NCI-H2196 treated with DMSO at 0.1 percent for 48 hours (cell line): ENCODE measurements at regions not wholly inside any gene's neighbourhood (a gene's known extent, or its start where the extent isn't known, plus 50 kb on each side); places are given as distances from the start of the nearest gene placed in this dataset.

Experiments
- DNase-seq: peaks from one replicate; lab custom pipeline; 2025; ENCODE audit not compliant: unreplicated experiment; lab: John Stamatoyannopoulos, UW

DNA sequence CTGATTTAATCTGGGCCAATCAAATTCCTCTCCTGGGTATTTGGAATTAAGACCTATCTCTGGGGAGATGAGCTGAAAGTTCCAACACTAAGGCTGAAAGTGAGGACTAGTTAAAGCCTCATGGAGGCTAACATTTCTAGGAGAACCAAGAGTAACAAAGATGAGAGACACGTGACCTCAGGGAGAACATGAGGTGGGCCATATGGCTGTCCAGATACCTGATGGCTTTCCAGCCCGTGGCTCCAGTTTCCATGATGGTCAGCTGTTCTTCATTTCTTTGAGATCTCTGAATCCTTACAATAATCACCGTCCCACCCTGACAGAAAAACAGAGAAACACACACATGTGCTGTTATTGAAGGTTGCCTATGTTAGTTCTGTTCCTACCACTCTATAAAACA lies 66.1 kb downstream of the LEPR start:
- DNase-seq, result no peak

DNA sequence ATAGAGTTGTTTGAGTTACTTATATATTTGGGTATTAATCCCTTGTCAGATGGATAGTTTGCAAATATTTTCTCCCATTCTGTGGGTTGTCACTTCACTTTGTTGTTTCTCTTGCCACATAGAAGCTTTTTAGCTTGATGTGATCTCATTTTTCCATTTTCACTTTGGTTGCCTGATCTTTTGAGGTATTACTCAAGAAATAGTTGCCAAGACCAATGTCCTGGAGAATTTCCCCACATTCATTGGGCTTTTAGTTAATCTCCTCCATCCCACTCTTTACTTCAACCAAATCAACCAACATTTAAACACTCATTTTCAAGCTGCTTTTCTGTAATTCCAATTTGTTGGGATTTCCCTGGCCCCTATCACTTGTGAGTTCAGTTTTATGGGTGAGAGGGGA lies 69.0 kb downstream of the LEPR start:
- DNase-seq, result no peak

DNA sequence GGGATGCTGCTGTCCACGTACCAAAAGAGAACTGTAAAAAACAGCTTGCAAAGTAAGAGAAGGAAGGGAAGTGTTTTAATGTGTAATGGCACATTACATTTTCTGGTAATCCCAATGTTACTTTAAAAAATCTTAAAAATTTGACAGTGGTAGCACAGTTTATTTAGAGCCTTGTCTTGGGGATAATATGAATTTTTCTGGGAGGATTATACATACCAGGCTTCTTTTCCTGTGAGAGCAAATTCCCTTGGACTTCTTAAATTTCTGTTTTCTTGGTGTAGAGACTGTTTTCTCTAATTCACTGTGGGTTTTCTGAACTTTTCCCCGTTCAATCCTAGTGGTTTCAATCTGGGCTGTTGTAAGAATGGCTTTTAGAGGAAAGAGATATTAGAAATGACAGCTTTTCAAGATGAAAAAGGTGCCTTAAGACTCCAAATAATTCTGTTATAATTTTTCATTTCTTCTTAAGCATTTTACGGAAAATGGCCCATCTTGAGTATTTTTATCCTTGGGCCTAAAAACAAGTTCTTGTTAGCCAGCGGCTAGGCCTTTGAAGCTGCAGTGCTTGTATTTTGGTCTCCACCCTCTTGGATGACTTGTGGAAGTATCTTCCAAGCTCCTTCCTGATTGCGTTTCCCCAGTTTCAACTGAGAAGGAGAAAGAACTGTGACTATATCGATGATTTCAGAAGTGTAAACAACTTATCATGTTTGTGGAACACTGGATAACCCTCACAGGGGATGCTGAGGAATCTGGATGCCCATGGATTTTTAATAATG lies 70.0 kb downstream of the LEPR start:
- DNase-seq, result no peak

DNA sequence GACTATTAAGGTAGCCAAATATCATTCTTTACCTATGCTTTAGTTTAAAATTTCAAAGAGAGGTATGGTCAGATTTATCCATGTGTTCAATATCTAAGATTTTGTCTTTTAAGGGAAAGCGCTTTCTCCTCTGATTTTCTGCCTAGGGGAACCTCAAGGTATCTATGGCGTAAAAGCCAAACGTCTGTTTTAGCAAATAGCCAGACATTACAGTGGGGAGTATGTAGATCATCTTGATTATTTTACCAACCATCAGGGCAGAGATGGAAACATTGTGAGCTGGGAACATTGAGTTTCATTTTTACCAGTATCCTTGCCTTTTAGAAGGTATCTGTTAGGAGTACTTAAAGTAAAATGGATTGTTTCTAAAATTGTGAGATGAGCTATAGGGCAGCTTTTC lies 71.0 kb downstream of the LEPR start:
- DNase-seq, result no peak

DNA sequence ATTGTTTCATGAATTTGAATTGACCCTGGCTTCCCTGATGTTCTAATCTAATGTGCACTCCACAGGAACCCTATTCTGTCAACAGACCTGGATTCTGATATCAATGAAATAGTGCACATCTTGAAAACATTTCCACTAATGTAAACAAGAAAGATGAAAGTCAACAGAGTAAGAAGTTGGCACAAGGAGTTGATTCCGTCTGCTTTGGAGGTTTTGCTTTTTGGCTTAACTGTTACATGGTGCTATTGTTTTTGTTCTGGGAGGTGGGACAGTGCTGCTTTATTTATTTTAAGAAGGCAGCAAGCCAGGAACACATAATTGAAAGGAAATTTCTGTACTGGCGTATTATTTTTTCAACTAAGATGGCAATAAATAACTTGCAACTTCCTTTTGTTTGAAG lies 73.3 kb downstream of the LEPR start:
- DNase-seq, result no peak

DNA sequence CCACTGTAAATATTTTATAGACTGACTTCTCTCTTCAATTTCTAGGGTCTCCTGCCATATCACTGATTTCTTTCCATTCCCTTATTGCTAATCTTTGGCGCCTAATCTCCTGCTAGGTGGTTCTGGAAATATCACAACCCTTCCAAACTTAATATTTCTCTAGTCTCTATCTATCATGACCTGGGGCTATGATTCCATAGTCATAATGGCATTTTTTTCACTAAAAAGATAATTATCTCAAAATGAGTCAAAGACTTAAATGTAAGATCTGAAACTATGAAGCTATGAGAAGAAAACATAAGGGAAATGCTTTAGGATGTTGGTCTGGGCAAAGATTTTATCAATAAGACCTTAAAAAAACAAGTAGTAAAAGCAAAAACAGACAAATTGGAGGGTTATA lies 74.2 kb downstream of the LEPR start:
- no peak for DNase-seq

DNA sequence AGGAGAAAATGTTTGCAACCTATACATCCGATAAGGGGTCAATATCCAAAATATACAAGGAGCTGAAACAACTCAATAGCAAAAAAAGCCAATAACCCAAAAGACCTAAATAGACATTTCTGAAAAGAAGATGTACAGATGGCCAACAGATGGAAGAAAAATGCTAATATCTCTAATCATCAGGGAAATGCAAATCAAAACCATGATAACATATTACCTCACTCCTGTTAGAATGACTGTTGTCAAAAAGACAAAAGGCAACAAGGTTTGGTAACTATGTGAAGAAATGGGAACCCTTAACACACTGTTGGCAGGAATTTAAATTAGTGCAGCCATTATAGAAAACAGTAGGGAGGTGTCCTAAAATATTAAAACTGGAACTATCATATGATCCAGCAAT lies 74.7 kb downstream of the LEPR start:
- DNase-seq, result no peak

DNA sequence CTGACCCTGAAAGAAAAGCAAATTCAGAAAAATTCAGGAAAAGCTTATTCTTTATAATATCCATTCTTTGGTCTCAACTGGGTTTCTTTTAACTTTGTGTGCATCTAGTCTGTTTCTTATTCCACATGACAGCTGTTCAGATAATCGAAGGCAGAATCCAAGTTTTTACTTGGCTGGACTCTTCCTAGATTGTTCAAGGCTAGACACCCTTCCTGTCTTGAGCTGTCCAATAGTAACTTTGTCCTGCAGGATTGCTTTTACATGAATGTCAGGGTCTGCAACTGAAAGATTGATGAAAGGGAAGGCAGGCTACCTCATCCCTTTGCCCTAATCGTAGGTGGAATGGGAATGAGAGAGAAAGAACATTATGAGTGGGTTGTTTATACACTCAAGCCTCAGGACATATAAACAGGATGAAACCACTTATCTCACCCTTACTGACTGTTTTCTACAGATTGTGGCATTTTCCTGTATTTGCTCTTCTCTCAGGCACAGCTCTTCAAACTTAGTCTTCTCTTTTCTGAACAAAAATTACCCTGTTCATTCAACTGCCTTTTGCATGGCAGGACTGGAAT lies 76.9 kb downstream of the LEPR start:
- DNase-seq, result no peak

DNA sequence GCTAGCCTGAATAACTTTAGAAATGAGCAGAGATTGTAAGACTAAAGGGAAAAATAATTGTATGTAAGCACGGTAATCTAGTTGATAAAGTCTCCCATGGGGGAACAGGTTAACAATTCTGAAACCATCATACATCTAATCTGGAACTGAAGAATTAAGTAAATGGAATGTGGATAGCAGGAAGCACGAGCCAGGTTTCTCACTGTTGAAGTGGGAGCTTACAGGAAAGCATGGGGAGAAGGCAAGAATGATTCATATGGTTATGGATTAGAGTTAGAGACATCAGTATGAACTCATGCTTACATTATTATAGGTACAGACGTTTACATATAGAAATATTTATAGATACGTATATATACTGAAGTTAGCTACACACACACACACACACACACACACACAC lies 83.0 kb downstream of the LEPR start:
- no peak for DNase-seq

DNA sequence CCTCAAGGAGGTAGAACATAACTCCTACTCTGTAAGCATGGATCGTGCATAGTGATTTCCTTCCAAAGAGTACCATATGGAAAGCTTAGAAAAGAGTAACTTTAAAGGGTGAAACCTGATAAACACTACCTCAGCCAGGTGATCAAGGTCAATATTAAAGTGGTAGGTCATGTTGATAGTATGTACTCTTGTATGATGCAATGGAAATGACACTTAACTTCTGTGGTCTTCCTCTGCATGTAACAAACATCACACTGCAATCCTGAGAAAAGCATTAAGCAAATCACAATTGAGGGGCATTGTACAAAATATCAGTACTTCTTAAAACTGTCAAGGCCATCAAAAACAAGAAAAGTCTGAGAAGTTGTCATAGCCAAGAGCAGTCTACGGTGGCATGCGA lies 83.8 kb downstream of the LEPR start:
- no peak for DNase-seq

DNA sequence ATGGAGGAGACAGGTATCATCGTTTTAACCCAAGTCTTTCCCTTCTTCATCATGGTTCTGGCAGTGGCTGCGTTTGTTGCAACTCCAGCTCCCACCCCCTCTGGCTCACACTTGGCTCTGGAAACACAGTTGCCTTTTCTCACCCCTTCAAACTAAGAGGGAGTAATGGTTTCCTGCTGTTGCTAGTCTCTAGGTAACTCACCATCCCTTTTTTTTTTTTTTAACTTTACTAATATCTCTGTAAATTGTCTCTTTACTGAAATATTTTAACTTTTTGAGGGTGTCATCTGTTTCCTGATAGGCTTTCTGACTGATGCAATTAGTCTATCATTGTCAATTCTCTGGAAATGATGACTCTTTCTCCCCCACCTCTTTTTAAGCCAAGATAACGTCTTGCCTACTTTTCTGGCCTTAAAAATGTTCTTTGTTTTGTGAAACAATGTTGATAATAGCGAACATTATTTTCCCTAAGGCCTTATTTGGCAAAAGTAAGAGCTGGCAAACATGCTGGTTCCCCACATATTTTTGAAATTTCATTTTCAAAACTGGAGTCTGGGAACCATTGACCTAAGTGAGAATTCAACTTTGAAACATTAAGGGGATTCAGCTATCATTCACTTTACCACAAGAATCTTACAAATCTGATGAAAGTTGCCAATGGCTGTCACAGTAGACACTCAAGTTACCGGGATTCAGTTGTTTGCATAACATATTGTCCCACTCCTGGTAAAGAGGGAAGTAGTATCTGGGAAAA lies 85.3 kb downstream of the LEPR start:
- no peak for DNase-seq

DNA sequence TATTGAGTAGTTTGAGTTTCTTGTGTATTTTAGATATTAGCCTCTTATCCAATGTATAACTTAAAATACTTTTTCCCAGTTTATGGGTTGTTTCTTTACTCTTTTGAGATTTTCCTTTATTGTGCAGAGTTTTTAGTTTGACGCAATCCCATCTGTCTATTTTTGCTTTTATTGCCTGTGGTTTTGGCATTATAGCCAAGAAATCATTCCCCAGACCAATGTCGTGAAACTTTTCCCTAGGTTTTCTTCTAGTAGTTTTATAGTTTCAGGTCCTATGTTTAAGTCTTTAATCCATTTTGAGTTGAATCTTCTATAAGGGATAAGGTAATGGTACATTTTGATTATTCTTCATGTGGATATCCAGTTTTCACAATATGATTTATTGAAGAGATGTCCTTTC lies 87.6 kb downstream of the LEPR start:
- no peak for DNase-seq

DNA sequence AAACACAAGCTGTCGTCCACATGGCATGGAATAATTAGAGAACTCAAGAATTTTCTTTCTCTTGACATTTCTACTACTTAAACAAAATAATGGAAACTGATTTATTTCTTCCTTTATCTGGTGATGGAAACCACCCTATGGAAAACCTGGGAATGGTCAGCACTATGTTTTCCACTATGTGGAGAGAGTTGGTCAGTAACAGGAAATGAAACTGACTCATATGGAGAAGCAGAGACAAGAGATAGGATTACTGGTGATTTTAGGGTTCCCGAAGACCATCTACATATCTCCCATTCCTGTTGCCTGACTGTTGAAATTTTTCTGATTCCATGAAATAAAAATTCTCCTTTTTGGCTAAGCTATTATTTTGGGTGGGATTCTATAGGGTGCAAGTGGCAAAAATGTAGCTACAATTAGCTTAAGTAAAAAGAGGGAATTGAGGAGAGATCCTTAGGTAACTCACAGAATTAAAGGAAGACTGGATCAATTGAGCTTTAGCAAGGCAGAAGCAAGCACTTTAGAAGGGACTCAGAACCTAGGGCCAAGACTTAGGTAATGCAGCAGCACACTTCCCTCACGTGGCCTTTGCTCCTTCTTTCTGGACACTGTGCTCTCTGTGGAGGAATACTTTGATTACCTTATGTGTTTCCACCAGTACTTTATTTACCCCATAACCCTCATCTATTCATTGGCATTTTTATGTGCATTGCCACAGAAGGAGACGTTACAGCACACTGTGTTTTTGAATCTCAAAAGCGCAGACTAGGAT lies 89.6 kb downstream of the LEPR start:
- no peak for DNase-seq

DNA sequence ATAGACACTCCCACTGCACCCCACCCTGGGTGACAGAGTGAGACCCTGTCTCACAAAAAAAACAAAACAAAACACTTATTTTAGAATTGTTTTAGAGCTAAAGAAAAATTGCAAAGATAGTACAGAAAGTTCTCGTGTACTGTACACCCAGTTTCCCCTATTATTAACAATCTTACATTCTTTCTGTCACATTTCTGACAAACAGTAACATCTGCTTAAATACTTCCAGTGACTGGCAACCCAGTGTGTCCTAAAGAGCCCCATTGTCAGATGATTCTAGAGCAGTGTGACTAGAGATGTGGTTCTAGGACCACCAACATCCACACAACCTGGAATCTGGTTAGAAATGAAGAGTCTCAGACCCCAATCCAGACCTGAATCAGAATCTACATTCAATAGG lies 90.5 kb downstream of the LEPR start:
- no peak for DNase-seq

DNA sequence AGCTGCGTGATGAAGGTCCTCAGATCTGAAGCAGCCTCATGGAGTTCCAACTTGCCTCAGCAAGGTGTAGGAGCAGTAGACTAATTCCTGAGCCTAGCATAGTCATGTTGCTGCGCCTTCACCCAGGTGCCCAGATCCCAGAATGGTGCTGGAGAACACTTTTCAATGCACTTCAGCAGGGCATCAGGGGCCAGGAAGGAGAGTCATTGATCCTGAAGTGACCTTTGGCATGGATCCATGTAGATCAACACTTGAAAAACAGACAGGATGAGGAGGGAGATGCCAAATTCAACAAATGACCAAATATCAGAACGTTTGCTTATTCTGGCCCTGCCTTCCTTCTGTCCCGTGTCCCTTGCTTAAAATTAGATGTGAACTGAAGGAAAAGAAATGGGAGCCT lies 91.9 kb downstream of the LEPR start:
- DNase-seq, result no peak

DNA sequence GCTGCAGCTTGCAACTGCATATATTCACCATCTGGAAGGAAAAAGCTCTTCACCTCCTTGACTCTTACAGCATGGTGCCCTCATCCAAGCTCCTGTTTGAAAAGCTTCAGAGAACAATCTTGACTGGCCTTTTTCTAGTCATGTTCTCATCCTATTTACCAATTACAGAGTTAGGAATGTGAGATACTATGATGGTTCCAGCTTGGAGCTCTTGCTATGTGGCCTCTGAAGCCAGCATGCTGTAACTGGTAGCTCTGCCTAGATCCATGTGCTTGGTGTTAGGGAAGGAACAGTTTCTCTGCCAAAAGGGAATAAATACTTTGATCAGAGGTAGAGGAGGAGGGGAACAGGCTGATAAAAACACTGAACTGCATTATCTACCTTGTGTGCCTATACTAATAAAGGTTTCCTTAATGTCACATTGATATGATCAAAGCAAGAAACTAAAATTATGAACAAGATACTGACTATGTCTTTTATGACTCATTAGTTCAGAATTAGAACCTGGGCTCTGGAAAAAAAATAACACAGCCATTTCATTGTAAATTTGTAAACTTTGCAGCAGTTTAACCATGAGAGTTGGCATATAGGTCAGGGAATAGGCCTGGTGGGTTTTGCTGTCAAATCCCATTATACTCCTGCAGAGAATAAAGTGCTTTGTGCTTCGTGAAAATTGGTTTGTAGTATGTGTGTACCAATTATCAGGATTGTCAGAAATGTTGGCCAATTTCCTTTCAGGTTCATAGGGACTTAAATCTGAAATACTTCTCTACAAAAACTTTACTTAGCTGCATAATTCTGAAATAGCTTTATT lies 92.7 kb downstream of the LEPR start:
- no peak for DNase-seq

DNA sequence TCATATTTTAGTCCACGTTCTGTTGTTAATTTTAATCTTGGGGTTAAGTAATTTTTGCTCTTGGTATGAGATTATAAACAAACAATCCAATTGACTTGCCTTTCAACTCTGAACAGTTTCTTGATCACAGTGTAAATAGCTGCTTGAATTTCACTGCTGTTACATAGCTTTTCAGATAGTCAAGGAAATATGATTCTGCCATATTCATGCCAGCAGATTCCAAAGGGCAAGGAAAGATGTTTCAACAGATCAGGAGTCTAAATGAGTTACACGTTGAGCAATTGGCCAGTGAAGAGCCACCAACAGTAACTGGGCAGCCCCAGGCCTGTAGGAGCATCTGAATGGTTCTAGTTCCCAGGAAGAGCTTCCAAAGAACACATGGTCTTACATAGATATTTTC lies 93.6 kb downstream of the LEPR start:
- no peak for DNase-seq

DNA sequence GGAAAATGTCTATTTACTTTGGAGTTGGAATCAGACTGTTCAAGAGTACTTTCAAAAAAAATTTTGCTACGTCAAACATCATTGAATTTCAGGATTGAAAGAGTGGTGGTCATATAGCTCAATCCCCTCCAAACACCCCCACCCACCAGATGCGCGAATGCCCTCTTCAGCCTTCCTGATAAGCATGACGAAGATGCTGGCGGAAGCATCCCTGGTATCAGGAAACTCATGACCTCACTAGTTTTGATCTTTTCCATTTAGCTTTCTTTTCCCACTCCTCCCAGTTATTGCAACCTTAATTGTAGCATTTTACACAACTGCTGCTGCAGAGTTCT lies 104.4 kb downstream of the LEPR start:
- DNase-seq, result no peak

DNA sequence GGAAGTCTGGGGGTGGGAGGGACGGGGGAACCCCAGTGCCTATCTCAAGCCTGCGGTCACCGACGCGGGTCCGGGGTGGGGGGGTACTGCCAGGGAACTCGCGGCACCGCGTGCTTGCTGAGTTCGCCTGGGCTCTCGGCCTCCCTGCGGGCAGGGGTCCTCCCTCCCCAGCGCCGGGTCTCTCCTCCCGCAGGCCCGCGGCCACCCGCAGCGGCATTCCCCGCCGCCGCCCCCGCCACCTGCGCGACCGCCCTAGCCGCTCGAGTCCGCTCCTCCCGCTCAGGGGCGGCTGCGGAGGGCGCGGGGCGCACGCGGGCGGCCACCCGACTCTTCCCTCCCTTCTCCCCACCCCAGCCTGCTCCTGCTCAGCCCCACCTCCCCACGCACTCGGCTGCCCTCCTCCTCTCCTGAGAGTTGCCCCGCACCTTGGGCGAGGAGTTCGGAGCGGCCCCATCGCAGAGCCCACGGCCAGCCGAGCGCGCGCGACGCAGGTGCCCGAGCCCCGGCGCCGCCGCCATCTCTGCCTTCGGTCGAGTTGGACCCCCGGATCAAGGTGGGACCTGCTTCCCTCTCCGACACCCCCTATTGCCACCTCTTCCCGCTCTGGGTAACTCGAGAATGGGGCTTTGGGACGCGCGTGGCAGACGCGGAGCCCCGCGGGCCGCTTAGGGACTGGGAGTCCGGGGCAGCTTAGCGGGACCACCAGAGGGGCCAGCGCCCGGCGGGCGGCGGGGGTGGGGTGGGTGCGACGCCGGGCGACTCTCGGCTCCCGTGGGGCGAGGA lies 105.0 kb downstream of the LEPR start:
- DNase-seq, result no peak

DNA sequence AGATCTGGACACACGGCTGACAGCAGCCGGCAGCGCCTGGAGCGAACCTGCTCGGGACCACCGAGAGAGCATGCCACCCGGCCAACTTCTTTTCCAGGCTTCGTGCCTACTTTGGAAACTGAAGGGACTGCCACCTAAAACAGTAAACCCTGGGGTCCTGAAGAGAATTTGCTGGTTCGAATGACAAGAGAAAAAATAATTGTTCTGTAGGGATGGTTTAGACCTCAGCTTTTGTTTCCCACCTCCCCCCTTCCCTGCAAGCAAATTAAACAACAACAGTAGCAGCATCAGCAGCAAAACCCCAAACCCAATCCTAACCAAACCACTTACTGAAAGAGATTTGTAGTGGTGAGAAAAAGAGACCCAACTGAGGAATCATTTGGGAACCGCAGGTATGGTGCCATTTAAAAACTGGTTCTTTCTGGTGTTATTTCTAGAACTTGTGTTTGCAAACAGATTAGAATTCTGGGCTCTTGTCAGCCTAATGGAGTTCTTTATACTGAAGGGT lies 105.6 kb downstream of the LEPR start:
- DNase-seq, result no peak
